GM12892 (cell line): ENCODE measurements at regions not wholly inside any gene's neighbourhood (a gene's known extent, or its start where the extent isn't known, plus 50 kb on each side); places are given as distances from the start of the nearest gene placed in this dataset.

Experiments
- POLR2A ChIP-seq: IDR thresholded peaks from 2 replicates; pipeline ENCODE4 v1.6.1; 2011; ENCODE audit warnings: low read depth, low read length, control low read depth
- POLR2AphosphoS5 ChIP-seq: IDR thresholded peaks from 2 replicates; pipeline ENCODE4 v1.6.1; 2011; ENCODE audit warnings: low read depth, low read length, control low read depth
- TAF1 ChIP-seq: IDR thresholded peaks from 2 replicates; pipeline ENCODE4 v1.6.1; 2011; ENCODE audit warnings: low read depth, mild to moderate bottlenecking, control low read depth, low read length, borderline replicate concordance

DNA sequence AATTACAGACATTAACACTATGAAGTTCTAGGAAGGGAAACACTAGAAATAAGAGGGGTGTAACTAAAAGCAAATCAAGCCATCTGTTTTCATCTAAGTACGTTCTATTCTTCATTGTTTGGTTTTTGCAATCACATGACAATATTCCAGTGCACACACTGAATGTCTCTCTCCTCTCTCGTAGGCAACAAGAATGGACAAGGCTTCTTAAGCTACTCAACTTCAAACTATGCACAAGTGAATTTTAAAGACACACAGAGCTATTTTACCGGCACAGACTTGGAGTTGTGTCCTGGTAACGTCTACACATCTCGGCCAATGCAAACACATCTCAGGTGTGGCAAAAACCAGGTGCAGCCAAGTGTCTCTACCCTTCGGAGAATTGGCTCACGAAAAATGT lies 173.3 kb downstream of the PRKX start:
- no peak for TF ChIP-seq POLR2A
- TF ChIP-seq POLR2AphosphoS5, result no peak
- TF ChIP-seq TAF1, result no peak
